ENCODE measurements at regions not wholly inside any gene's neighbourhood (a gene's known extent, or its start where the extent isn't known, plus 50 kb on each side); places are given as distances from the start of the nearest gene placed in this dataset.

DNA sequence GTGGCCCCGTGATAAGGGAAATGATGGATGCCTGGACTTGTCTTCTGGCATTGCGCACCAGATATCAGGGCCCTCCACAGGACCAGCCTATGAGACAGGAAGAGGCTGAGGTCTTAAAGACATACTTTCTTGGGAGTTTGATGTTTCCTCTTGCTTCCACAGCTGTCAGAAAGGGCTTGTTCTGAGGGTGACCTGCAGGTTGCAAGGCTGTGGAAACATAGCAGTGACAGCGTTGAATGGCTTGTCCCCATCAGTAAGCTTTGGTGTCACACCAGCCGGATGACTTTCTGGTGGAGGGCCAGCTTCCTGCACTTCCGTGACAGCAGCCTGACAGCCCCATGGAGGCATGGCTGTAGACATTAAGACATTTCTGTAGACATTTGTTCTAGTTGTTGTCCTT lies 143.2 kb downstream of the C9orf152 start:
- peak in 1 of 3 donors; percentile 32 for DNase-seq
- Histone ChIP-seq H3K36me3 (ENCODE audit: control insufficient read depth in 4 of 4, insufficient read depth in 4 of 4, low read length in 4 of 4) (peaks cover 0 to 11% (median 0%) of the 10 kb centered on the region in 4 donors), H3K4me1 (ENCODE audit: control insufficient read depth in 5 of 5, insufficient read depth in 5 of 5, low read length in 5 of 5) (peaks cover 0 to 43% (median 16%) of the 10 kb centered on the region in 5 donors), H3K27me3 (ENCODE audit: control insufficient read depth in 3 of 3, insufficient read depth in 3 of 3, low read length in 2 of 3) (no peaks in the 10 kb centered on the region), H3K9me3 (ENCODE audit: control insufficient read depth in 4 of 4, insufficient read depth in 3 of 4, low read length in 3 of 4) (peaks cover 0 to 2% (median 0%) of the 10 kb centered on the region in 4 donors), H3K4me3 (no peak overlapping the region), H3K9ac (ENCODE audit: insufficient read depth in 1 of 2, low read length in 2 of 2) (no peak overlapping the region), H3K27ac (ENCODE audit: low read depth in 1 of 2, low read length in 1 of 2) (peak overlapping the region in 1 of 2 donors; percentile 26)
- ATAC-seq (ENCODE audit: insufficient read depth, low FRiP score) = no peak
- 30 to 51% methylated on average over 5 of the region's 5 CpGs for WGBS, 2 donors
- TF ChIP-seq, protein P1, sequence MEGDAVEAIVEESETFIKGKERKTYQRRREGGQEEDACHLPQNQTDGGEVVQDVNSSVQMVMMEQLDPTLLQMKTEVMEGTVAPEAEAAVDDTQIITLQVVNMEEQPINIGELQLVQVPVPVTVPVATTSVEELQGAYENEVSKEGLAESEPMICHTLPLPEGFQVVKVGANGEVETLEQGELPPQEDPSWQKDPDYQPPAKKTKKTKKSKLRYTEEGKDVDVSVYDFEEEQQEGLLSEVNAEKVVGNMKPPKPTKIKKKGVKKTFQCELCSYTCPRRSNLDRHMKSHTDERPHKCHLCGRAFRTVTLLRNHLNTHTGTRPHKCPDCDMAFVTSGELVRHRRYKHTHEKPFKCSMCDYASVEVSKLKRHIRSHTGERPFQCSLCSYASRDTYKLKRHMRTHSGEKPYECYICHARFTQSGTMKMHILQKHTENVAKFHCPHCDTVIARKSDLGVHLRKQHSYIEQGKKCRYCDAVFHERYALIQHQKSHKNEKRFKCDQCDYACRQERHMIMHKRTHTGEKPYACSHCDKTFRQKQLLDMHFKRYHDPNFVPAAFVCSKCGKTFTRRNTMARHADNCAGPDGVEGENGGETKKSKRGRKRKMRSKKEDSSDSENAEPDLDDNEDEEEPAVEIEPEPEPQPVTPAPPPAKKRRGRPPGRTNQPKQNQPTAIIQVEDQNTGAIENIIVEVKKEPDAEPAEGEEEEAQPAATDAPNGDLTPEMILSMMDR (IDR thresholded peaks at IDR 0.05; ENCODE audit: control extremely low read depth, extremely low read depth) = no peak

DNA sequence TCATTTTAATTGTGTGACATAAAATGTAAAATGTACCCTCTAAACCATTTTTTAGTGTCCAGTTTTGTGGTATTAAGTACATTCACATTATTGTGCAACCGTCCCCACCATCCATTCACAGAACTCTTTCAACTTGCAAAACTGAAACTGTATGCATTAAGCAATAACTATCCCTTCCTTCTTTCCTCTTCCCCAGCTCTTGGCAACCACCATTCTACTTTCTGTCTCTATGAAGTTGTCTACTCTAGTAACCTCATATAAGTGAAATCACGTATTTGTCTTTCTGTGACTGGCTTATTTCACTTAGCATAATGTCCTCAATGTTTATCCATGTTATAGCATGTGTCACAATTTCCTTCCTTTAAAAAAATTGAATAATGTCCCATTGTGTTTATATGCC lies 142.4 kb downstream of the C9orf152 start:
- Histone ChIP-seq H3K27me3 (ENCODE audit: control insufficient read depth in 3 of 3, insufficient read depth in 3 of 3, low read length in 2 of 3) (no peaks in the 10 kb centered on the region), H3K36me3 (ENCODE audit: control insufficient read depth in 4 of 4, insufficient read depth in 4 of 4, low read length in 4 of 4) (peaks cover 0 to 11% (median 0%) of the 10 kb centered on the region in 4 donors), H3K4me1 (ENCODE audit: control insufficient read depth in 5 of 5, insufficient read depth in 5 of 5, low read length in 5 of 5) (peaks cover 0 to 41% (median 16%) of the 10 kb centered on the region in 5 donors), H3K4me3 (no peak overlapping the region), H3K9me3 (ENCODE audit: control insufficient read depth in 4 of 4, insufficient read depth in 3 of 4, low read length in 3 of 4) (peaks cover 0 to 2% (median 0%) of the 10 kb centered on the region in 4 donors), H3K9ac (ENCODE audit: insufficient read depth in 1 of 2, low read length in 2 of 2) (no peak overlapping the region), H3K27ac (ENCODE audit: low read depth in 1 of 2, low read length in 1 of 2) (peak overlapping the region in 1 of 2 donors; percentile 65)
- ATAC-seq (ENCODE audit: insufficient read depth, low FRiP score) (no peak), DNase-seq (peak in 2 of 3 donors; percentile 69 to 87)
- TF ChIP-seq, protein P1 (IDR thresholded peaks at IDR 0.05; ENCODE audit: control extremely low read depth, extremely low read depth) = no peak
- 19 to 42% methylated on average over 2 of the region's 2 CpGs for WGBS, 2 donors

DNA sequence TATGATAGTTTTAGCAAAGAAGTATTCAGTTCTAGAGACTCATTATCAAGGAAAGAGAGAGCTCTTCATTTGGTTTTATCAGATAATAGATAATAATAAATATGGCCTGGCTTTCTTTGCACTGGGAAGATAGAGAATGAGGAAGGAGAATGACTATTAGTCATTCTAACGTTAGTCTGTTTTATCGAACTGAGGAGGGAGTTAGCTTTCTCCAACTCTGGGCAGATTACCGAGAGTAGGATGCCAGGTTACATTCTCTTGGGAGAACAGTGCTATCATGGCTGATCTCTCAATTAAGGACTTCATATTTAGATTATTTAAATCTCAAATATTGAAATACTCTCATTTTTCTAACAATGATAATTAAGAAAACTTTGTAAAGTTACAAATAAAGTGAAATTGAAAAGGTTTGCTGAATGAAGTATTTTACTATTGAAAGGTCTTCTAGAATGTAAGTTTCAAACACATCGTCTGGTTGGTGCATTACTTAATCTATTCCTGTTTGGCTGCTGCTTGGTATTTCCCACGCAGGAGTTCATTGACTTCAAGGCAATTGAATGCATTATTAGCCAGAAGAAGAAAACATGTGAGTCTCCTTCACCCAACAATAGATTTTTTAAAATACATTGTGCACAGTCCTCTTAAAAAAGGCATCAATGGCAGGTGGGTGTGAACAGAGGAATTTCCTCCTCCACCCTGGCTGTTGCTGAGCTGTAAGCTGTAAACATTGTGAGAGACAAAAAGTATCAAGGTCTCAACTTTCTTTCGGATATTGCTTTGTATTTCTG lies 140.8 kb downstream of the C9orf152 start:
- DNase-seq (no peak), ATAC-seq (ENCODE audit: insufficient read depth, low FRiP score) (no peak)
- Histone ChIP-seq H3K27ac (ENCODE audit: low read depth in 1 of 2, low read length in 1 of 2) (no peak overlapping the region), H3K4me1 (ENCODE audit: control insufficient read depth in 5 of 5, insufficient read depth in 5 of 5, low read length in 5 of 5) (peaks cover 0 to 42% (median 16%) of the 10 kb centered on the region in 5 donors), H3K9me3 (ENCODE audit: control insufficient read depth in 4 of 4, insufficient read depth in 3 of 4, low read length in 3 of 4) (no peaks in the 10 kb centered on the region), H3K9ac (ENCODE audit: insufficient read depth in 1 of 2, low read length in 2 of 2) (no peak overlapping the region), H3K27me3 (ENCODE audit: control insufficient read depth in 3 of 3, insufficient read depth in 3 of 3, low read length in 2 of 3) (no peaks in the 10 kb centered on the region), H3K4me3 (no peak overlapping the region), H3K36me3 (ENCODE audit: control insufficient read depth in 4 of 4, insufficient read depth in 4 of 4, low read length in 4 of 4) (peaks cover 0 to 7% (median 0%) of the 10 kb centered on the region in 4 donors)
- TF ChIP-seq, protein P1 (IDR thresholded peaks at IDR 0.05; ENCODE audit: control extremely low read depth, extremely low read depth) = no peak
- 22 to 28% methylated on average over 6 of the region's 6 CpGs for WGBS, 2 donors

Measured in lung (tissue), 11 donors.